ENCODE measurements at regions not wholly inside any gene's neighbourhood (a gene's known extent, or its start where the extent isn't known, plus 50 kb on each side); places are given as distances from the start of the nearest gene placed in this dataset.

DNA sequence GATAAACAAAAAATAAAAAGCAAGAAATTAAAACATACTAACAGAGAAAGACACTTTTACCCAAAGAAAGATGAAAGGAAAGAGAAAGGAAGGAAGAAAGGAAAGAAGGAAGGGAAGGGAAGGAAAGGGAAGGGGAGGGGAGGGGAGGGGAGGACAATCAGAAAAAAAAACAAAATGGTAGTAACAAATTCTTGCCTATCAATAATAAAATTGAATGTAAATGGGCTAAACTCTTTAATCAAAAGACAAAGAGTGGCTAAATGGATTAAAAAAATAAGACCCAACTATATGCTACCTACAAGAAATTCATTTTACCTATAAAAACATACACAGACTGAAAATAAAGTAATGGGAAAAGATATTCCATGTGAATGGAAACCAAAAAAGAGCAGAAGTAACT, 372.9 kb upstream of the NFIA start (continued):
- TF ChIP-seq HDAC2 (IDR thresholded peaks at IDR 0.05; ENCODE audit: borderline replicate concordance in 1 of 2, low read depth in 2 of 2, low read length in 2 of 2) (no peak), TEAD4 (IDR thresholded peaks at IDR 0.05; ENCODE audit: low read depth, low read length) (no peak), EGR1 (IDR thresholded peaks at IDR 0.05; ENCODE audit: borderline replicate concordance, low read depth, low read length) (no peak), SP1 (IDR thresholded peaks at IDR 0.05; ENCODE audit: low read depth, low read length) (no peak), GABPA (IDR thresholded peaks at IDR 0.05; ENCODE audit: borderline replicate concordance, insufficient read depth, low read length) (no peak), CBX8 (IDR thresholded peaks at IDR 0.05; ENCODE audit: borderline replicate concordance, low read depth, low read length) (no peak)
